ENCODE measurements at regions not wholly inside any gene's neighbourhood (a gene's known extent, or its start where the extent isn't known, plus 50 kb on each side); places are given as distances from the start of the nearest gene placed in this dataset.

- H3K9me3 Mint-ChIP-seq, result peaks cover 4% of the 10 kb centered on the region
- no peak overlapping the region for H3K27ac Mint-ChIP-seq
- H3K36me3 Mint-ChIP-seq (ENCODE audit: low read depth), result no peaks in the 10 kb centered on the region
- H3K4me3 Mint-ChIP-seq, result no peak overlapping the region
- no peaks in the 10 kb centered on the region for H3K4me1 Mint-ChIP-seq (ENCODE audit: low read depth)
- H3K27me3 Mint-ChIP-seq (ENCODE audit: low read depth), result no peaks in the 10 kb centered on the region
Measured at GRCh38 chr18:26794230-26795101, 71.0 kb downstream of the AQP4 start.

GRCh38 chr18:26792661-26793060 is 72.8 kb downstream of the AQP4 start:
- H3K27me3 Mint-ChIP-seq (ENCODE audit: low read depth), result no peaks in the 10 kb centered on the region
- H3K36me3 Mint-ChIP-seq (ENCODE audit: low read depth), result no peaks in the 10 kb centered on the region
- H3K9me3 Mint-ChIP-seq, result no peaks in the 10 kb centered on the region
- H3K4me1 Mint-ChIP-seq (ENCODE audit: low read depth), result no peaks in the 10 kb centered on the region
- H3K4me3 Mint-ChIP-seq, result no peak overlapping the region
- H3K27ac Mint-ChIP-seq, result no peak overlapping the region

- no peak overlapping the region for H3K4me3 Mint-ChIP-seq
- no peaks in the 10 kb centered on the region for H3K4me1 Mint-ChIP-seq (ENCODE audit: low read depth)
- no peak overlapping the region for H3K27ac Mint-ChIP-seq
- H3K36me3 Mint-ChIP-seq (ENCODE audit: low read depth), result no peaks in the 10 kb centered on the region
- H3K9me3 Mint-ChIP-seq, result no peaks in the 10 kb centered on the region
- H3K27me3 Mint-ChIP-seq (ENCODE audit: low read depth), result no peaks in the 10 kb centered on the region
Measured at GRCh38 chr18:26791676-26792075, 73.8 kb downstream of the AQP4 start.

- H3K4me3 Mint-ChIP-seq, result no peak overlapping the region
- H3K27me3 Mint-ChIP-seq (ENCODE audit: low read depth), result peaks cover 12% of the 10 kb centered on the region
- H3K27ac Mint-ChIP-seq, result no peak overlapping the region
Measured at GRCh38 chr18:26784599-26784998, 80.9 kb downstream of the AQP4 start.

GRCh38 chr18:26783170-26783569 is 82.3 kb downstream of the AQP4 start:
- no peaks in the 10 kb centered on the region for H3K4me1 Mint-ChIP-seq (ENCODE audit: low read depth)
- H3K27ac Mint-ChIP-seq, result no peak overlapping the region
- peaks cover 12% of the 10 kb centered on the region for H3K27me3 Mint-ChIP-seq (ENCODE audit: low read depth)
- no peak overlapping the region for H3K4me3 Mint-ChIP-seq
- no peaks in the 10 kb centered on the region for H3K9me3 Mint-ChIP-seq
- no peaks in the 10 kb centered on the region for H3K36me3 Mint-ChIP-seq (ENCODE audit: low read depth)

More at GRCh38 chr18:26784599-26784998, 80.9 kb downstream of the AQP4 start:
- H3K4me1 Mint-ChIP-seq (ENCODE audit: low read depth), result no peaks in the 10 kb centered on the region
- no peaks in the 10 kb centered on the region for H3K36me3 Mint-ChIP-seq (ENCODE audit: low read depth)
- H3K9me3 Mint-ChIP-seq, result no peaks in the 10 kb centered on the region

GRCh38 chr18:26780520-26781325 is 84.8 kb downstream of the AQP4 start:
- H3K4me3 Mint-ChIP-seq, result no peak overlapping the region
- H3K27ac Mint-ChIP-seq, result no peak overlapping the region
- H3K4me1 Mint-ChIP-seq (ENCODE audit: low read depth), result no peaks in the 10 kb centered on the region
- H3K9me3 Mint-ChIP-seq, result no peaks in the 10 kb centered on the region
- peaks cover 12% of the 10 kb centered on the region for H3K27me3 Mint-ChIP-seq (ENCODE audit: low read depth)
- H3K36me3 Mint-ChIP-seq (ENCODE audit: low read depth), result no peaks in the 10 kb centered on the region

GRCh38 chr18:26778054-26778393 is 87.5 kb downstream of the AQP4 start:
- no peak overlapping the region for H3K4me3 Mint-ChIP-seq
- no peaks in the 10 kb centered on the region for H3K4me1 Mint-ChIP-seq (ENCODE audit: low read depth)
- peaks cover 12% of the 10 kb centered on the region for H3K27me3 Mint-ChIP-seq (ENCODE audit: low read depth)
- no peaks in the 10 kb centered on the region for H3K9me3 Mint-ChIP-seq
- H3K27ac Mint-ChIP-seq, result no peak overlapping the region
- no peaks in the 10 kb centered on the region for H3K36me3 Mint-ChIP-seq (ENCODE audit: low read depth)

- H3K27ac Mint-ChIP-seq, result no peak overlapping the region
- H3K4me3 Mint-ChIP-seq, result no peak overlapping the region
- no peaks in the 10 kb centered on the region for H3K4me1 Mint-ChIP-seq (ENCODE audit: low read depth)
- no peaks in the 10 kb centered on the region for H3K9me3 Mint-ChIP-seq
- H3K27me3 Mint-ChIP-seq (ENCODE audit: low read depth), result peaks cover 11% of the 10 kb centered on the region
- H3K36me3 Mint-ChIP-seq (ENCODE audit: low read depth), result no peaks in the 10 kb centered on the region
Measured at GRCh38 chr18:26777351-26778053, 88.0 kb downstream of the AQP4 start.

- Mint-ChIP-seq H3K27me3 (ENCODE audit: low read depth) (no peaks in the 10 kb centered on the region), H3K9me3 (no peaks in the 10 kb centered on the region), H3K36me3 (ENCODE audit: low read depth) (no peaks in the 10 kb centered on the region), H3K4me1 (ENCODE audit: low read depth) (no peaks in the 10 kb centered on the region), H3K27ac (no peak overlapping the region), H3K4me3 (no peak overlapping the region)
Measured at GRCh38 chr18:26772691-26773090, 92.8 kb downstream of the AQP4 start.

- Mint-ChIP-seq H3K4me3 (no peak overlapping the region), H3K27ac (no peak overlapping the region), H3K9me3 (peaks cover 3% of the 10 kb centered on the region), H3K36me3 (ENCODE audit: low read depth) (no peaks in the 10 kb centered on the region), H3K4me1 (ENCODE audit: low read depth) (no peaks in the 10 kb centered on the region), H3K27me3 (ENCODE audit: low read depth) (no peaks in the 10 kb centered on the region)
Measured at GRCh38 chr18:26771524-26771923, 94.0 kb downstream of the AQP4 start.

GRCh38 chr18:26768385-26768784 is 97.1 kb downstream of the AQP4 start:
- H3K4me1 Mint-ChIP-seq (ENCODE audit: low read depth), result no peaks in the 10 kb centered on the region
- H3K27me3 Mint-ChIP-seq (ENCODE audit: low read depth), result no peaks in the 10 kb centered on the region
- H3K27ac Mint-ChIP-seq, result no peak overlapping the region
- H3K4me3 Mint-ChIP-seq, result no peak overlapping the region
- H3K9me3 Mint-ChIP-seq, result peaks cover 3% of the 10 kb centered on the region
- no peaks in the 10 kb centered on the region for H3K36me3 Mint-ChIP-seq (ENCODE audit: low read depth)

GRCh38 chr18:26765498-26765897 is 100.0 kb downstream of the AQP4 start:
- no peaks in the 10 kb centered on the region for H3K36me3 Mint-ChIP-seq (ENCODE audit: low read depth)
- peaks cover 3% of the 10 kb centered on the region for H3K9me3 Mint-ChIP-seq
- no peak overlapping the region for H3K4me3 Mint-ChIP-seq

GRCh38 chr18:26764586-26764985 is 100.9 kb downstream of the AQP4 start:
- H3K4me3 Mint-ChIP-seq, result no peak overlapping the region
- no peaks in the 10 kb centered on the region for H3K27me3 Mint-ChIP-seq (ENCODE audit: low read depth)
- H3K9me3 Mint-ChIP-seq, result peaks cover 3% of the 10 kb centered on the region
- no peak overlapping the region for H3K27ac Mint-ChIP-seq
- H3K36me3 Mint-ChIP-seq (ENCODE audit: low read depth), result no peaks in the 10 kb centered on the region
- no peaks in the 10 kb centered on the region for H3K4me1 Mint-ChIP-seq (ENCODE audit: low read depth)

More at GRCh38 chr18:26765498-26765897, 100.0 kb downstream of the AQP4 start:
- no peaks in the 10 kb centered on the region for H3K27me3 Mint-ChIP-seq (ENCODE audit: low read depth)
- H3K4me1 Mint-ChIP-seq (ENCODE audit: low read depth), result no peaks in the 10 kb centered on the region
- no peak overlapping the region for H3K27ac Mint-ChIP-seq

GRCh38 chr18:26764177-26764576 is 101.3 kb downstream of the AQP4 start:
- no peaks in the 10 kb centered on the region for H3K27me3 Mint-ChIP-seq (ENCODE audit: low read depth)
- H3K4me1 Mint-ChIP-seq (ENCODE audit: low read depth), result no peaks in the 10 kb centered on the region
- H3K4me3 Mint-ChIP-seq, result no peak overlapping the region
- no peak overlapping the region for H3K27ac Mint-ChIP-seq
- peaks cover 3% of the 10 kb centered on the region for H3K9me3 Mint-ChIP-seq
- H3K36me3 Mint-ChIP-seq (ENCODE audit: low read depth), result no peaks in the 10 kb centered on the region
